ENCODE measurements at regions not wholly inside any gene's neighbourhood (a gene's known extent, or its start where the extent isn't known, plus 50 kb on each side); places are given as distances from the start of the nearest gene placed in this dataset.

DNA sequence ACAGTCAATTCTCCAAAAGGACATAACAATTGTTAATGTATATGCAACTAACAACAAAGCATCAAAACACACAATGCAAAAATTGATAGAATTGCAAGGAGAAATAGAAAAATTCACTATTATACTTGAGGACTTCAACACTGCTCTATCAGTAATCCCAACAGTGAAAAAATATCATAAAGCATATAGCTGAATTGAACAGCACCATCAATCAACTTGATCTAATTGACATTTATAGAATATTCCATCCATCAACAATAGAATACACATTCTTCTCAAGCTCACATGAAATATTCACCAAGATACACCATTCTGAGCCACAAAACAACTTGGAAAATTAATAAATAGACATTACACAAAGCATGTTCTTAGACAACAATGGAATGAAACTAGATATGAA, 60.1 kb upstream of the ASXL3 start:
- Histone ChIP-seq H3K9me2 (replicated peaks; ENCODE audit: low read length) (no peaks in the 10 kb centered on the region), H3F3A (ENCODE audit: low read length, unreplicated experiment) (no peaks in the 10 kb centered on the region), H2AFZ (ENCODE audit: low read length) (no peak overlapping the region), H3K9ac (ENCODE audit: low read length) (no peak overlapping the region), H4K20me1 (ENCODE audit: low read length) (no peaks in the 10 kb centered on the region), H3K4me3 (ENCODE audit: low read length) (no peak overlapping the region), H3K27ac (ENCODE audit: low read length) (no peak overlapping the region), H3K79me2 (ENCODE audit: low read length) (no peaks in the 10 kb centered on the region), H3K4me1 (ENCODE audit: insufficient read depth, low read length) (no peaks in the 10 kb centered on the region), H3K4me2 (ENCODE audit: low read length) (no peak overlapping the region), H3K9me3 (ENCODE audit: low read length) (no peaks in the 10 kb centered on the region), H3K27me3 (ENCODE audit: low read length) (no peaks in the 10 kb centered on the region), H3K36me3 (ENCODE audit: low read depth, low read length) (no peaks in the 10 kb centered on the region)
- TF ChIP-seq, protein P1, sequence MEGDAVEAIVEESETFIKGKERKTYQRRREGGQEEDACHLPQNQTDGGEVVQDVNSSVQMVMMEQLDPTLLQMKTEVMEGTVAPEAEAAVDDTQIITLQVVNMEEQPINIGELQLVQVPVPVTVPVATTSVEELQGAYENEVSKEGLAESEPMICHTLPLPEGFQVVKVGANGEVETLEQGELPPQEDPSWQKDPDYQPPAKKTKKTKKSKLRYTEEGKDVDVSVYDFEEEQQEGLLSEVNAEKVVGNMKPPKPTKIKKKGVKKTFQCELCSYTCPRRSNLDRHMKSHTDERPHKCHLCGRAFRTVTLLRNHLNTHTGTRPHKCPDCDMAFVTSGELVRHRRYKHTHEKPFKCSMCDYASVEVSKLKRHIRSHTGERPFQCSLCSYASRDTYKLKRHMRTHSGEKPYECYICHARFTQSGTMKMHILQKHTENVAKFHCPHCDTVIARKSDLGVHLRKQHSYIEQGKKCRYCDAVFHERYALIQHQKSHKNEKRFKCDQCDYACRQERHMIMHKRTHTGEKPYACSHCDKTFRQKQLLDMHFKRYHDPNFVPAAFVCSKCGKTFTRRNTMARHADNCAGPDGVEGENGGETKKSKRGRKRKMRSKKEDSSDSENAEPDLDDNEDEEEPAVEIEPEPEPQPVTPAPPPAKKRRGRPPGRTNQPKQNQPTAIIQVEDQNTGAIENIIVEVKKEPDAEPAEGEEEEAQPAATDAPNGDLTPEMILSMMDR (conservative IDR thresholded peaks at IDR 0.05; ENCODE audit: low read depth, low read length) = no peak
- TF ChIP-seq EZH2 (IDR thresholded peaks at IDR 0.05; ENCODE audit: low read length, unreplicated experiment) (no peak), EZH2phosphoT487 (IDR thresholded peaks at IDR 0.05; ENCODE audit: borderline replicate concordance, low read length) (no peak)
- intact Hi-C loops (cut with micrococcal nuclease) = no loop called here
- CTCF ChIA-PET = no interaction called here
- DNase-seq (no peak), ATAC-seq (no peak)
- BruUV-seq (replicated peaks) = no TSS peak
- POLR2A ChIA-PET (ENCODE audit: unreplicated experiment) = no interaction called here

DNA sequence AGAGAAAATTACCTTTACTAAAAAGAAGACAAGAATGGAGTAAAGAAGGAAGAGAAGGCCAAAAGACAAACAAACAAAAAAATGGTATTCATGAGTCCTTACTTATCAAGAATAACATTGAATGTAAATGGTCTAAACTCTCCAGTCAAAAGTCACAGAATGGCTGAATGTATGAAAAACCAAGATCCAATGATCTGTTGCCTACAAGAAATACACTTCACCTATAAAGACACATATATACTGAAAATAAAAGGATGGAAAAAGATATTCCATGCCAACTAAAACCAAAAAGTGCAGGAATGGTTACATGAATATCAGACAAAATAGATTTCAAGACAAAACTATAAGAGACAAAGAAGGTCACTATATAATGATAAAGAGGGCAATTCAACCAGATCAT, 65.0 kb upstream of the ASXL3 start:
- Histone ChIP-seq H2AFZ (ENCODE audit: low read length) (no peak overlapping the region), H3K27me3 (ENCODE audit: low read length) (no peaks in the 10 kb centered on the region), H3F3A (ENCODE audit: low read length, unreplicated experiment) (no peaks in the 10 kb centered on the region), H3K4me3 (ENCODE audit: low read length) (no peak overlapping the region), H3K4me1 (ENCODE audit: insufficient read depth, low read length) (no peaks in the 10 kb centered on the region), H3K36me3 (ENCODE audit: low read depth, low read length) (no peaks in the 10 kb centered on the region), H3K79me2 (ENCODE audit: low read length) (no peaks in the 10 kb centered on the region), H3K4me2 (ENCODE audit: low read length) (no peak overlapping the region), H4K20me1 (ENCODE audit: low read length) (no peaks in the 10 kb centered on the region), H3K27ac (ENCODE audit: low read length) (no peak overlapping the region), H3K9me3 (ENCODE audit: low read length) (no peaks in the 10 kb centered on the region), H3K9me2 (replicated peaks; ENCODE audit: low read length) (no peaks in the 10 kb centered on the region), H3K9ac (ENCODE audit: low read length) (no peak overlapping the region)
- ATAC-seq = no peak
- TF ChIP-seq EZH2 (IDR thresholded peaks at IDR 0.05; ENCODE audit: low read length, unreplicated experiment) (no peak), EZH2phosphoT487 (IDR thresholded peaks at IDR 0.05; ENCODE audit: borderline replicate concordance, low read length) (no peak)
- TF ChIP-seq, protein P1 (conservative IDR thresholded peaks at IDR 0.05; ENCODE audit: low read depth, low read length) = no peak
- intact Hi-C loops (cut with micrococcal nuclease) = no loop called here
- no TSS peak for BruUV-seq (replicated peaks)
- POLR2A ChIA-PET (ENCODE audit: unreplicated experiment) = no interaction called here
- DNase-seq = no peak
- CTCF ChIA-PET = no interaction called here

DNA sequence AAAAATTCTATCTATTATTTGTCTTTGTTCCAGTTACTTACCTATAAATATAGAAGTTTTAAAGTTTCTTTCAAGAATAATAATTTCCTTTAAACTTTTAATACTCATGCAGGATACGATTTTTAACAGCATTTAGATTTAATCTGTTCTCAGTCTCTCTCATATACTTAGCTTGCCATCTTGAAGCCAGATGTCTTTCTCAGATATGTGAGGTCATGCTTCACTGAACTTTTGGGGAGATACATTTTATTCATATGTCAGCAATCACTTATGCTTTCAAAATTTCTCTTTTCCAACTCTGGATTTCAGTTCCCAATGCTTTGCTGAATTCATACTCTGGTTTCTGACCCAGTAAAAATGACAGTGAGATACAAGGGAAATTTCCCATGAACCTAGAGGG, 66.5 kb upstream of the CCDC178 start:
- Histone ChIP-seq H3K4me1 (ENCODE audit: insufficient read depth, low read length) (no peaks in the 10 kb centered on the region), H3K4me3 (ENCODE audit: low read length) (no peak overlapping the region), H3K36me3 (ENCODE audit: low read depth, low read length) (no peaks in the 10 kb centered on the region), H3K4me2 (ENCODE audit: low read length) (no peak overlapping the region), H3K9me3 (ENCODE audit: low read length) (no peaks in the 10 kb centered on the region), H3K9ac (ENCODE audit: low read length) (no peak overlapping the region), H2AFZ (ENCODE audit: low read length) (no peak overlapping the region), H3K79me2 (ENCODE audit: low read length) (no peaks in the 10 kb centered on the region), H3K9me2 (replicated peaks; ENCODE audit: low read length) (no peaks in the 10 kb centered on the region), H4K20me1 (ENCODE audit: low read length) (no peaks in the 10 kb centered on the region), H3F3A (ENCODE audit: low read length, unreplicated experiment) (no peaks in the 10 kb centered on the region), H3K27me3 (ENCODE audit: low read length) (no peaks in the 10 kb centered on the region), H3K27ac (ENCODE audit: low read length) (no peak overlapping the region)
- DNase-seq = no peak
- CTCF ChIA-PET = no interaction called here
- intact Hi-C loops (cut with micrococcal nuclease) = no loop called here
- ATAC-seq = no peak
- TF ChIP-seq EZH2 (IDR thresholded peaks at IDR 0.05; ENCODE audit: low read length, unreplicated experiment) (no peak), EZH2phosphoT487 (IDR thresholded peaks at IDR 0.05; ENCODE audit: borderline replicate concordance, low read length) (no peak)
- TF ChIP-seq, protein P1 (conservative IDR thresholded peaks at IDR 0.05; ENCODE audit: low read depth, low read length) = no peak
- BruUV-seq (replicated peaks) = no TSS peak
- POLR2A ChIA-PET (ENCODE audit: unreplicated experiment) = no interaction called here

All from PC-3 (cell line).